Smooth muscle cell (in vitro differentiated cells): ENCODE measurements at regions not wholly inside any gene's neighbourhood (a gene's known extent, or its start where the extent isn't known, plus 50 kb on each side); places are given as distances from the start of the nearest gene placed in this dataset.
A peak's percentile ranks its signal among the peaks of the same experiment; 100 is the strongest.

Source experiments
- DNase-seq: peaks from one replicate; lab custom pipeline; 2025; ENCODE audit not compliant: unreplicated experiment; lab: John Stamatoyannopoulos, UW
- H2AFZ ChIP-seq: fragments of 200-600 bp; sonication (generic); 2 replicates; pipeline ENCODE4 v1.6.0; 2016; ENCODE audit warnings: antibody characterized with exemption, low read depth, mild to moderate bottlenecking
- H3F3A ChIP-seq: fragments of 200-600 bp; sonication (generic); 2 replicates; pipeline ENCODE4 v1.6.0; 2017; ENCODE audit warnings: antibody characterized with exemption, low read depth
- H3K27ac ChIP-seq: fragments of 200-600 bp; sonication (generic); 2 replicates; pipeline ENCODE4 v1.5.1; 2016; ENCODE audit warnings: low read depth, mild to moderate bottlenecking
- H3K27me3 ChIP-seq: fragments of 200-600 bp; sonication (generic); 2 replicates; pipeline ENCODE4 v1.6.1; 2016; ENCODE audit warnings: low read depth, mild to moderate bottlenecking
- H3K36me3 ChIP-seq: fragments of 200-600 bp; sonication (generic); 2 replicates; pipeline ENCODE4 v1.5.1; 2016; ENCODE audit warnings: low read depth
- H3K4me1 ChIP-seq: fragments of 200-600 bp; sonication (generic); 2 replicates; pipeline ENCODE4 v1.5.1; 2016; ENCODE audit warnings: low read depth
- H3K4me2 ChIP-seq: fragments of 200-600 bp; sonication (generic); 2 replicates; pipeline ENCODE4 v1.6.0; 2016; ENCODE audit warnings: mild to moderate bottlenecking
- H3K4me3 ChIP-seq: fragments of 200-600 bp; sonication (generic); 2 replicates; pipeline ENCODE4 v1.5.1; 2016; ENCODE audit warnings: mild to moderate bottlenecking
- H3K79me2 ChIP-seq: fragments of 200-600 bp; sonication (generic); 2 replicates; pipeline ENCODE4 v1.6.0; 2016; ENCODE audit warnings: low read depth, mild to moderate bottlenecking
- H3K9ac ChIP-seq: fragments of 200-600 bp; sonication (generic); 2 replicates; pipeline ENCODE4 v1.6.0; 2016; ENCODE audit warnings: low read depth
- H3K9me3 ChIP-seq: fragments of 200-600 bp; sonication (generic); replicated peaks from 2 replicates; pipeline ENCODE4 v1.5.1; 2016; ENCODE audit warnings: low read depth
- H4K20me1 ChIP-seq: fragments of 200-600 bp; sonication (generic); 2 replicates; pipeline ENCODE4 v1.6.0; 2016; ENCODE audit warnings: low read depth
- CTCF ChIP-seq: fragments of 200-600 bp; sonication (generic); IDR thresholded peaks from 2 replicates; pipeline ENCODE4 v1.5.1; 2017; ENCODE audit warnings: borderline replicate concordance, mild to moderate bottlenecking, antibody characterized with exemption; ENCODE audit not compliant: insufficient read depth, poor library complexity, severe bottlenecking
- WGBS: methylation state at CpG from one replicate; pipeline ENCODE4 v1.1.7; 2016; ENCODE audit warnings: low lambda C conversion rate; 5-methylcytosine and 5-hydroxymethylcytosine counted together

GRCh38 chr11:23897453-23898286 is 599.2 kb upstream of the LUZP2 start:
- Histone ChIP-seq H2AFZ (peak overlapping the region; percentile 40), H3K36me3 (no peaks in the 10 kb centered on the region), H3F3A (peaks cover 8% of the 10 kb centered on the region), H4K20me1 (no peaks in the 10 kb centered on the region), H3K4me1 (peaks cover 12% of the 10 kb centered on the region), H3K9me3 (no peaks in the 10 kb centered on the region), H3K9ac (peak overlapping the region; percentile 91), H3K79me2 (no peaks in the 10 kb centered on the region), H3K27me3 (no peaks in the 10 kb centered on the region), H3K27ac (peak overlapping the region; percentile 99), H3K4me2 (peak overlapping the region; percentile 87), H3K4me3 (peak overlapping the region; percentile 34)
- 26% methylated on average over 9 of the region's 9 CpGs for WGBS
- DNase-seq, result no peak
- TF ChIP-seq CTCF, result no peak

DNA sequence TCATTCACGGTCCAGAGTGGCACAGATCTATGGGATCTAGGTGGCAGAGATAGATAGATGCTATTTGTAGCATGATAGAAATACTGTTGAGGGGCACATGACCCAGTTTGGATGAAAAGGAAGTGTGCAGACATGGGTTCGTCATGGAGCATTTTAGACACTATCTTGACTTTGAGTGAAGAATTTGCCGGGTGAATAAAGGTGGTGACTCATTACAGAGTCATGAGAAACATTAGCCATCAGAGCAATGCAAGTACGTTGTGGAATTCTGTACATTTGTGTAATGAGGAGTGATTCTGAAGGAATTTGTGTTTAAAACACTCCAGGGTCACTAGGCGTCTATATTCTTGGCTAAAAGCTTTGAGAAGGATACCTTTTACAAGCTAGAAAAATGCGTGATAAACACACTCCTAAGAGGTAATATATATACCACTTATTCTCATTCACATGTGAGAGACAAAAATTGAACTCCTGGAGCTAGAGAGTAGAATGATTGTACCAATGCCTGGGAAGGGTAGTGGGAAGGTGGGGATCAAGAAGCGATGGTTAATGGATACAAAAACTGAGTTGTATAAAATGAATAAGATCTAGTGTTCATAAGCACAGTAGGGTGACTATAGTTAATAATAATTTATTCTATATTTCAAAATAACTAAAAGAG is 593.7 kb upstream of the LUZP2 start:
- Histone ChIP-seq H3K9ac (no peak overlapping the region), H2AFZ (peak overlapping the region; percentile 2)
- WGBS, result 30% methylated on average over 7 of the region's 7 CpGs

GRCh38 chr11:23919455-23919854 is 577.4 kb upstream of the LUZP2 start:
- 95% methylated on average over 2 of the region's 2 CpGs for WGBS
- no peaks in the 10 kb centered on the region for H3K27me3 ChIP-seq
- no peak for DNase-seq
- no peak overlapping the region for H3K4me2 ChIP-seq
- H3F3A ChIP-seq, result no peaks in the 10 kb centered on the region
- no peaks in the 10 kb centered on the region for H3K79me2 ChIP-seq
- H3K27ac ChIP-seq, result no peak overlapping the region
- H4K20me1 ChIP-seq, result no peaks in the 10 kb centered on the region
- H3K4me1 ChIP-seq, result no peaks in the 10 kb centered on the region
- no peaks in the 10 kb centered on the region for H3K36me3 ChIP-seq
- no peak overlapping the region for H2AFZ ChIP-seq
- H3K9ac ChIP-seq, result no peak overlapping the region
- H3K4me3 ChIP-seq, result no peak overlapping the region
- no peaks in the 10 kb centered on the region for H3K9me3 ChIP-seq
- TF ChIP-seq CTCF, result no peak

More for the DNA sequence above, 593.7 kb upstream of the LUZP2 start:
- no peak for TF ChIP-seq CTCF
- peak overlapping the region; percentile 16 for H3K4me2 ChIP-seq
- no peaks in the 10 kb centered on the region for H3K36me3 ChIP-seq
- H3K27me3 ChIP-seq, result no peaks in the 10 kb centered on the region
- H3F3A ChIP-seq, result no peaks in the 10 kb centered on the region
- peaks cover 2% of the 10 kb centered on the region for H3K4me1 ChIP-seq
- H4K20me1 ChIP-seq, result no peaks in the 10 kb centered on the region
- H3K9me3 ChIP-seq, result no peaks in the 10 kb centered on the region
- H3K27ac ChIP-seq, result peak overlapping the region; percentile 84
- no peak for DNase-seq
- H3K4me3 ChIP-seq, result no peak overlapping the region
- no peaks in the 10 kb centered on the region for H3K79me2 ChIP-seq
